IPS-20b (cell line): ENCODE measurements at regions not wholly inside any gene's neighbourhood (a gene's known extent, or its start where the extent isn't known, plus 50 kb on each side); places are given as distances from the start of the nearest gene placed in this dataset.

Experiments
- H3K27ac ChIP-seq: one replicate; pipeline ENCODE4 v1.5.1; 2013; ENCODE audit warnings: low read length
- H3K27me3 ChIP-seq: 2 replicates; pipeline ENCODE4 v1.6.1; 2013; ENCODE audit warnings: mild to moderate bottlenecking, low read length, inconsistent platforms; ENCODE audit not compliant: insufficient read depth
- H3K36me3 ChIP-seq: 2 replicates; pipeline ENCODE4 v1.6.1; 2013; ENCODE audit warnings: low read depth, mild to moderate bottlenecking, inconsistent platforms, low read length, moderate library complexity; ENCODE audit not compliant: insufficient read depth
- H3K4me1 ChIP-seq: 2 replicates; pipeline ENCODE4 v1.6.1; 2013; ENCODE audit warnings: mild to moderate bottlenecking, control low read depth, inconsistent platforms, low read length, moderate library complexity; ENCODE audit not compliant: insufficient read depth
- H3K4me3 ChIP-seq: 2 replicates; pipeline ENCODE4 v1.5.1; 2013; ENCODE audit warnings: mild to moderate bottlenecking, low read length, inconsistent platforms
- H3K9ac ChIP-seq: 2 replicates; pipeline ENCODE4 v1.6.1; 2013; ENCODE audit warnings: low read depth, mild to moderate bottlenecking, inconsistent platforms, low read length, moderate library complexity
- H3K9me3 ChIP-seq: 2 replicates; pipeline ENCODE4 v1.6.1; 2013; ENCODE audit warnings: mild to moderate bottlenecking, low read depth, low read length, inconsistent platforms; ENCODE audit not compliant: insufficient read depth

GRCh38 chr5:172556971-172557461 lies 84.0 kb upstream of the NEURL1B start:
- no peaks in the 10 kb centered on the region for H3K9me3 ChIP-seq
- H3K9ac ChIP-seq, result no peak overlapping the region
- H3K27me3 ChIP-seq, result 0 out of 2 replicates have a peak, but pooled peaks cover 10% of the 10 kb centered on the region
- no peak overlapping the region for H3K4me3 ChIP-seq
- H3K36me3 ChIP-seq, result no peaks in the 10 kb centered on the region
- no peaks in the 10 kb centered on the region for H3K4me1 ChIP-seq
- H3K27ac ChIP-seq, result no peak overlapping the region

DNA sequence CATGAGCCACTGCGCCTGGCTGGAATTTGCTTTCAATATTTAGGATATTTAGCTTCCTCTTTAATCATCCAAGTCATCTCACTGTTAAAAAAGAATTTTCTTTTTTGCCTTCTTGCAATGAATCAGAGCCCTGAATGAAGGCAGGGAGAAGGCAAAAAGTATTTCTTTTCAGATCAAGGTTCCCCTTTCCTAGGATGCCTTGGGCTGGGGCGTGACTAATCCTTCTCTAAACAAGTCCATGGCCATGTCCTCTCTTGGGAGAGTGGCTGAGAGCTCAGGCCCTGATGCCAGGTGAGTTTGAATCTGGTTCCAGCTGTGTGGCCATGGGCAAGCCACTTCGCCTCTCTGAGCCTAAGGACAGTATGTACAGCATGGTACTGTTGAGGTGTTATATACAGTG lies 84.8 kb upstream of the NEURL1B start:
- Histone ChIP-seq H3K4me1 (no peaks in the 10 kb centered on the region), H3K27me3 (0 out of 2 replicates have a peak, but pooled peaks cover 10% of the 10 kb centered on the region), H3K9me3 (no peaks in the 10 kb centered on the region), H3K9ac (no peak overlapping the region), H3K36me3 (no peaks in the 10 kb centered on the region), H3K27ac (no peak overlapping the region), H3K4me3 (no peak overlapping the region)

- 0 out of 2 replicates have a peak, but pooled peaks cover 10% of the 10 kb centered on the region for H3K27me3 ChIP-seq
- H3K27ac ChIP-seq, result no peak overlapping the region
- H3K4me1 ChIP-seq, result no peaks in the 10 kb centered on the region
- H3K36me3 ChIP-seq, result no peaks in the 10 kb centered on the region
- no peaks in the 10 kb centered on the region for H3K9me3 ChIP-seq
- H3K4me3 ChIP-seq, result no peak overlapping the region
- no peak overlapping the region for H3K9ac ChIP-seq
Observed at GRCh38 chr5:172554562-172554961, 86.5 kb upstream of the NEURL1B start.

DNA sequence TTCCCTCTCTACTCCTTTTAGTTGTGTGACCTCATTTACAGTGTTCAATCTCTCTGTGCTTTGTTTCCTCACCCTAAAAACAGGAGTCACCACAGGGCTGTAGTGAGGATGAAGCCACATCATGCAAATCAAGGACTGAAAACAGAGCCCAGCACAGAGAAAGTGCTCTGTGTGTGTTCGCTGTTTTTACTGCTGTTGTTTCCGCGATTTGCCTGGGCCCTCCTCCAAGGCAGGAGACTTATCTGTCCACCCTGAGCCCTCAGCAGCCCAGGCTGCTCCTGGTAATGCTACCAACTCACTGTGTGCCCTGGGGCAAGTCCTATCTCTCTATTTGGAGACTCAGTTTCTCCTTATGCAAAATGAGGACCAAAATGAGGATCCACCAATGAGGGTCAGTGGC lies 87.2 kb upstream of the NEURL1B start:
- Histone ChIP-seq H3K4me1 (no peaks in the 10 kb centered on the region), H3K36me3 (no peaks in the 10 kb centered on the region), H3K27ac (no peak overlapping the region), H3K9me3 (no peaks in the 10 kb centered on the region), H3K9ac (no peak overlapping the region), H3K27me3 (0 out of 2 replicates have a peak, but pooled peaks cover 10% of the 10 kb centered on the region), H3K4me3 (no peak overlapping the region)

DNA sequence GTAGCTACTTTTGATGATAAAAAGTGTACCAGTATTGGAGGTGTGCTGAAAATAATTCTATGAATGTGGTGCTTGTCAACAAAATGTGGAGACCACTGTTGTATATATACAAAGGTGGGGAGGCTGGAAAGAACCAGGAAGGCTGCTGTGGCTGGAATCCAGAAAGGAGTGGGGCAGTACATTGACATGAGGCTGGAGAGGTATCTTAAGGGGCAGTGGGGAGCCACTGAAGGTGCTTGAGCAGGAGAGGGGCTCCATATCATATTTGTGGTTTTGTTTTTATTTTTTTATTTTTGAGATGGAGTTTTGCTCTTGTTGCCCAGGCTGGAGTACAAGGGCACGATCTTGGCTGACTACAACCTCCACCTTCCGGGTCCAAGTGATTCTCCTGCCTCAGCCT lies 87.9 kb upstream of the NEURL1B start:
- H3K9me3 ChIP-seq, result no peaks in the 10 kb centered on the region

DNA sequence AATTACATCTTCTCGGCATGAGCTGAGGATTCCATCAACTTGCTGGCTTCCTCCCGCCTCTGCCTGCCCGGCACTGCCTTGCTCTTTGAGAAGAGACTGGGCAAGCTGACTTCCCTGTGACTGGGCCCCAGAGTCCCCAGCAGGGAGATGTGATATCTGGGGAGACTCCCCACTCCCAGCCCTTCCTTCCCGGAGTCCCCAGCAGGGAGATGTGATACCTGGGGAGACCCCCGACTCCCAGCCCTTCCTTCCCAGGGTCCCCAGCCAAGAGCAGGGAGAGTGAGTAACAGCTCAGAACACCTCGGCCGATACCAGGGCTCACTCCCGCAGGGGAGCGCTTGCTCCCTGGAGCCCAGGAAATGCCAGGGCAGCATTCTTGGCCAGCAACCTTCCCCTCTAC lies 90.1 kb upstream of the NEURL1B start:
- H3K4me3 ChIP-seq, result no peak overlapping the region
- H3K4me1 ChIP-seq, result no peaks in the 10 kb centered on the region
- no peak overlapping the region for H3K27ac ChIP-seq
- no peak overlapping the region for H3K9ac ChIP-seq
- H3K27me3 ChIP-seq, result peaks cover 5% of the 10 kb centered on the region; the same call in 1 of the 2 replicates
- H3K9me3 ChIP-seq, result no peaks in the 10 kb centered on the region
- H3K36me3 ChIP-seq, result no peaks in the 10 kb centered on the region

More for the DNA sequence above, 87.9 kb upstream of the NEURL1B start:
- Histone ChIP-seq H3K36me3 (no peaks in the 10 kb centered on the region), H3K27ac (no peak overlapping the region), H3K27me3 (0 out of 2 replicates have a peak, but pooled peaks cover 10% of the 10 kb centered on the region), H3K4me1 (no peaks in the 10 kb centered on the region), H3K4me3 (no peak overlapping the region), H3K9ac (no peak overlapping the region)

DNA sequence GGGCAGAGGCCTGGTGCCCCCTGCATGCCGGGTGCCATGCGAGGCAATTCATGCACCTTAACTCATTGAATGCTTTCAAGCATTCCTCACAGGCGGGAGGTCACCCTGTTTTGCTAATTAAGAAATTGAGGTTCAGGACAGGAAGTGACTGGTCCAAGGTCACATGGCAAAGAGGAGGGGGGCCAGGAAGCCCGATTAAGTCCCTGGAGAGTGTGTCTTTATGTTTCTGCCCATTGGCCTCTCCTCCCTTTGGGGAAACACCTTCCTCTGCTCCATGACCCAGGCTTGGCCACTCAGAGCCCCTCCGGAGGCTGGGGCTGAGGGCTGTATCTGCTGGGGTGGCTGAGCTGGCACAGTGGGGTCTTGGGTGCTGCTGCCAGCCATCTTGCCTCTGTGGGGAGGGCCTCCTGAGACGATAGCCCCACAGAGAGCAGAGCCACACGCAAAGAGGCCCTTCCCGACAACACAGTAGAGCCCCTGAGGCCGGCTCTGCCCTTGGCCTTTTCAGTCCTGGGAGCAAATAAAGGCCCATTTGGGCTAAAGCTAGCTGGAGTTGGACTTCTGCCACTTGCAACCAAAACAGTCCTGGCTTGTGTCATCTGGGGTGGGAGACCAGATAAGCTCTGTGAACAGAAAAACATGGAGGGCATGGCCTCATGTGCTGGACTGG lies 90.8 kb upstream of the NEURL1B start:
- no peak overlapping the region for H3K4me3 ChIP-seq
- no peaks in the 10 kb centered on the region for H3K36me3 ChIP-seq
- H3K27me3 ChIP-seq, result peaks cover 5% of the 10 kb centered on the region; the same call in 1 of the 2 replicates
- no peak overlapping the region for H3K9ac ChIP-seq
- H3K4me1 ChIP-seq, result no peaks in the 10 kb centered on the region
- H3K27ac ChIP-seq, result no peak overlapping the region
- H3K9me3 ChIP-seq, result no peaks in the 10 kb centered on the region

DNA sequence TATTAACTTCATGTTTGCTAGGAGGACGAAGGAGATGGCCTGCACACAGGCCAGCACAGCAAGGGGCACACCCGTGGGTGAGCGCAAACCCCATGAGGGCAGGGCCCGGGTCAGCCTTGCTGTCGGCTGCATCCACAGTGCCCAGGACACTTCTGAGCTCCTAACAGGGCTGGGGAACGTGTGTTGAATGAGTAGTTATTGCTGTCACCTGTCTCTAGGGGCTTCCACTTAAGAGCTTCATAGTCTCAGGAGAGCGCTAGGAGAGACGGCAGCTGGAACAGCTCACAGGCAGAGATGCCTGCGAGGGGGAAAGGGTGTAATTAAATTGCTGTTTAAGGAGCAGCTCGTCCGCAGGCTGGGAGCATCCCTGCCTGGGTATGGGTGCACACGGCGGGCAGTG lies 91.4 kb upstream of the NEURL1B start:
- Histone ChIP-seq H3K9ac (no peak overlapping the region), H3K4me3 (no peak overlapping the region), H3K36me3 (no peaks in the 10 kb centered on the region), H3K27me3 (peaks cover 5% of the 10 kb centered on the region; the same call in 1 of the 2 replicates), H3K4me1 (no peaks in the 10 kb centered on the region), H3K9me3 (no peaks in the 10 kb centered on the region), H3K27ac (no peak overlapping the region)

DNA sequence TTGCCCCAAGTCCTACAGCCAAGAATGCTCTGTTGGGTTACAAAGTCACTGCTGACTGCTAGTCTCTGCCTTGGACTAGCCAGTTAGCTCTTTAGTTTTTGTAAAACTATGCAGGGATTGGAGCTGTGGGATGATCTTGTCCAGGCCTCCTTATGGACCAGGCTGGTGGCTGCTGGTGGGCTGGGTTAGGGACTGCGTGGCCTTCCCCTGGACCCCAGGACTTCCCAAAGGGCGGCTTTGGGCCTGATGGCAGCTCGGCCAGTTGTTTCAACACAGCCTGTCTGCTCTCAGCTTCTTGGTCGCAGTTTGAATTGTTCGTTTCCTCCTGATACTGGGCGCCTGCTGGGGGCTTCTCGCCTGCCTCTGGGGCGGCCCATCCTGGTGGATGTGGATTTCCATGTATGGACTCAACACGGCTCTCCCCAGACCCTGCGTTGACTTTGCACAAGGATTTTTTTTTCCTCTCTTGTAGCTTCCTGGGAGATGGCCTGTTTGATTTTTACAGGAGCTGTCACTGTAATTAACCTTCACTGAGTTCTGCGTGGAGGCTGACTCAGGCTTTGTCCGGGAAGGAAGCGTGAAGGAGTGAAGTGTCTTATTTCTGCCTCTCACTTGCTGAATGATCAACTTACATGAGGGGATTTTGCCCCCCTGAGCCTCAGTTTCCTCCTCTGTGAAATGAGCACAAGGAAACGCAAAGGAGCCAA lies 91.9 kb upstream of the NEURL1B start:
- Histone ChIP-seq H3K9me3 (no peaks in the 10 kb centered on the region), H3K27ac (no peak overlapping the region), H3K9ac (no peak overlapping the region), H3K36me3 (no peaks in the 10 kb centered on the region), H3K4me3 (no peak overlapping the region), H3K4me1 (no peaks in the 10 kb centered on the region), H3K27me3 (peaks cover 5% of the 10 kb centered on the region; the same call in 1 of the 2 replicates)

DNA sequence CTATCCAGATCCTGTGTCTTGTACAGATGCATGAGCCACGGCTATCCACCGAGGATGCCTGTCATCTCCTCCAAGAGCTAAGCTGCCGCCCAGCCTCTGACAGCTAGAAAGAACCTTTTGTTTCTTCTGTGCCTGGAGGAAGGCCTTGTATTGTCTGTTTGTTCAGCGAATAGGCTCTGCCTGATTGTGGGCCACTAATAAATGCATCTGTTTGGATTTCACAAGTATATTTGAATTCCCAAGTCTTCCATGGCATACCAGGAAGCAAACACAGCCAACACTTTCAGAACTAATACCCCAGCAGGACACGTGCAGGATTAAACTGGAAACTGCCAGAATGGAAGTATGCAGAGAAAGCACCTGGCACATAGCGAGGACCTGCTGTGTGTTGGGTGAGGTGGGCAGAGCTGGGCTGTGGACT lies 92.7 kb upstream of the NEURL1B start:
- no peak overlapping the region for H3K27ac ChIP-seq
- no peaks in the 10 kb centered on the region for H3K9me3 ChIP-seq
- H3K27me3 ChIP-seq, result peaks cover 5% of the 10 kb centered on the region; the same call in 1 of the 2 replicates
- H3K9ac ChIP-seq, result no peak overlapping the region
- no peak overlapping the region for H3K4me3 ChIP-seq
- no peaks in the 10 kb centered on the region for H3K36me3 ChIP-seq
- H3K4me1 ChIP-seq, result no peaks in the 10 kb centered on the region

DNA sequence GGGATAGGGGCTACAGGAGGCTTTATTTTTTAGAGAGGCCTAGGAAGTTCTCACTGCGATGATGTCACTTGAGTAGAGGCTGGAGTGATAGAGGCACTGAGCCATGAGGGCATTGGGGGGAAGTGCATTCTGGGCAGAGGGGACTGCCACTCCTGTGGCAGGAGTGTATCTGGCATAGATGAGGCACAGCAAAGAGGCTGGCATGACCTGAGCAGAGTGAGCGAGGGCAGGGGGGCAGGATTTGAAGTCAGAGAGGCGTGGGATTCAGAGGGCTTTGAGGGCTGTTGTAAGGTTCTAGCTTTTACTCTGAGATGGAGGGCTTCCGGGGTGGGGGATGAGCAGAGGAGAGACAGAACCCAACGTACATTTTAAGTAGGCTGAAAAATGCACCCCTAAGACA lies 91.9 kb upstream of the SH3PXD2B start:
- Histone ChIP-seq H3K27me3 (peaks cover 5% of the 10 kb centered on the region; the same call in 1 of the 2 replicates), H3K9me3 (no peaks in the 10 kb centered on the region), H3K27ac (no peak overlapping the region), H3K9ac (no peak overlapping the region), H3K4me1 (no peaks in the 10 kb centered on the region), H3K4me3 (no peak overlapping the region), H3K36me3 (no peaks in the 10 kb centered on the region)
